ENCODE measurements at regions not wholly inside any gene's neighbourhood (a gene's known extent, or its start where the extent isn't known, plus 50 kb on each side); places are given as distances from the start of the nearest gene placed in this dataset.
"Not testable (repeated sequence)": the region's sequence is repeated elsewhere in the genome, so short reads cannot be mapped to it uniquely, and the experiment has no call there.

- Histone ChIP-seq H3K36me3 (ENCODE audit: control insufficient read depth, insufficient read depth, low read length) (no peaks in the 10 kb centered on the region), H3K27ac (ENCODE audit: low read depth, low read length) (no peak overlapping the region), H3K4me3 (ENCODE audit: low read depth, low read length) (no peak overlapping the region), H3K9ac (ENCODE audit: low read depth, low read length) (no peak overlapping the region), H3K9me3 (ENCODE audit: control insufficient read depth, insufficient read depth, low read length) (peaks cover 7% of the 10 kb centered on the region; the same call in 1 of the 2 replicates), H3K4me1 (ENCODE audit: control insufficient read depth, insufficient read depth, low read length) (no peaks in the 10 kb centered on the region), H3K27me3 (ENCODE audit: control insufficient read depth, insufficient read depth, low read length) (no peaks in the 10 kb centered on the region)
Observed at GRCh38 chr5:169393907-169394306, 93.0 kb upstream of the SLIT3 start.

DNA sequence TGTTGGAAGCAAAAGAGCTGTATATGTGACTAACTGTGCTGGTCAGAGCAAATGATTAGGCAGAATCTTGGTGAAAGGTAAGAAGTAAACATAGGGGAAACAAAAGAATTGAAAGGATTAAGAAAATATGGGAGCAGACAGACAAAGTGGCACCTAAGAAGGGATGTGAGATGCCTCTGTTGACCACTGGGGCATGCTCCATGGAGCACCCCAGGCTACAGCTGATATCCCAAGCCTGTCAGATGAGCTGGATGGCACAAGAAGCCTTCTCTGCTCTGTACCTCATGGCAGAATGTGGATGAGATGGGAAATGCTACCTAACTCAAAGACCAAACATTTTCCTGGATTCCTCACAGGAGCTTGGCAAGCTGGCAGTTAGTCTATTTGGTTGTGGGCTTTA is 89.3 kb upstream of the SLIT3 start:
- Histone ChIP-seq H3K9ac (ENCODE audit: low read depth, low read length) (no peak overlapping the region), H3K4me1 (ENCODE audit: control insufficient read depth, insufficient read depth, low read length) (no peaks in the 10 kb centered on the region), H3K9me3 (ENCODE audit: control insufficient read depth, insufficient read depth, low read length) (no peaks in the 10 kb centered on the region), H3K27me3 (ENCODE audit: control insufficient read depth, insufficient read depth, low read length) (no peaks in the 10 kb centered on the region), H3K36me3 (ENCODE audit: control insufficient read depth, insufficient read depth, low read length) (no peaks in the 10 kb centered on the region), H3K27ac (ENCODE audit: low read depth, low read length) (no peak overlapping the region), H3K4me3 (ENCODE audit: low read depth, low read length) (no peak overlapping the region)

GRCh38 chr5:169389318-169389717 is 88.4 kb upstream of the SLIT3 start:
- Histone ChIP-seq H3K4me3 (ENCODE audit: low read depth, low read length) (no peak overlapping the region), H3K27me3 (ENCODE audit: control insufficient read depth, insufficient read depth, low read length) (no peaks in the 10 kb centered on the region), H3K27ac (ENCODE audit: low read depth, low read length) (no peak overlapping the region), H3K9ac (ENCODE audit: low read depth, low read length) (no peak overlapping the region), H3K9me3 (ENCODE audit: control insufficient read depth, insufficient read depth, low read length) (no peaks in the 10 kb centered on the region), H3K4me1 (ENCODE audit: control insufficient read depth, insufficient read depth, low read length) (no peaks in the 10 kb centered on the region), H3K36me3 (ENCODE audit: control insufficient read depth, insufficient read depth, low read length) (no peaks in the 10 kb centered on the region)

DNA sequence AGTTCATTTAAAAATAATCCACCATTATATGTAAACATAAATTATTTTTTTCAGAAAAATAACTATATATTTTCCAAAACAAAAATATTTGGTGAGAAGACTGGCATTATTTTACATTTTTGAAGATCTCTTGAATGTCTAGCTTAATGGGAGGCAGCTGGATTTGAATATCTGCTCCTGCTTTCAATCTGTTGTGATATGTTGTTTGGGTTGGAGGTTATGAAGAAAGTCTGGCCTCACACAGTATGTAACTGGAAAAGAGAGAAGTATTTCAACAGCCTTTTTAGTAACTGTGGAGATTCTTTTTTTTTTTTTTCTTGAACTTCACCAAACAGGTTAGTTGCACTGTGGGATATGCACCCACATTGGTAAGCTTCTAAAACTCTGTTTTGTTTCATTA is 84.7 kb upstream of the SLIT3 start:
- no peak overlapping the region for H3K9ac ChIP-seq (ENCODE audit: low read depth, low read length)
- H3K27ac ChIP-seq (ENCODE audit: low read depth, low read length) = no peak overlapping the region
- no peaks in the 10 kb centered on the region for H3K9me3 ChIP-seq (ENCODE audit: control insufficient read depth, insufficient read depth, low read length)
- no peak overlapping the region for H3K4me3 ChIP-seq (ENCODE audit: low read depth, low read length)
- H3K27me3 ChIP-seq (ENCODE audit: control insufficient read depth, insufficient read depth, low read length) = no peaks in the 10 kb centered on the region
- no peaks in the 10 kb centered on the region for H3K36me3 ChIP-seq (ENCODE audit: control insufficient read depth, insufficient read depth, low read length)
- H3K4me1 ChIP-seq (ENCODE audit: control insufficient read depth, insufficient read depth, low read length) = no peaks in the 10 kb centered on the region

DNA sequence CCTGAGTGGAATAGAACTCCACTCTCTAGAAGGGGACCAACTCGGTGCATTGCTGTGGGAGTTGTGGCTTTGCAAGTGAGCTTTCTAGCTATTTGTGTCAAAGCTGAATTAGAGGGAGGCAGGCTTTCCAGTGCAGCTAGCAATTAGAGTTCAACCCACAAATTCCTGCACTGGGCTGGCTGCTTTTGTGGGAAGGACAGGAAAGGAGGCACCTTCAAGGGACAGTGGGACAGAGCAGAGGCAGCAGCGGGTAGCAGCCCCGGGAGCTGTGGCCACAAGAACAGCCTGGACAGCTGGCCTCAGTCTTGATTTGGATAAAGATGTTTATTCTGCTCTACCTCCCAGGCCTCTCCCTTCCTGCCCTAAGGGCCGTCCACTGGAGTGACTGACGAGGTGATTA is 83.7 kb upstream of the SLIT3 start:
- H3K27ac ChIP-seq (ENCODE audit: low read depth, low read length) = no peak overlapping the region
- H3K9ac ChIP-seq (ENCODE audit: low read depth, low read length) = no peak overlapping the region
- no peaks in the 10 kb centered on the region for H3K27me3 ChIP-seq (ENCODE audit: control insufficient read depth, insufficient read depth, low read length)
- H3K36me3 ChIP-seq (ENCODE audit: control insufficient read depth, insufficient read depth, low read length) = no peaks in the 10 kb centered on the region
- H3K4me3 ChIP-seq (ENCODE audit: low read depth, low read length) = no peak overlapping the region
- H3K4me1 ChIP-seq (ENCODE audit: control insufficient read depth, insufficient read depth, low read length) = no peaks in the 10 kb centered on the region
- no peaks in the 10 kb centered on the region for H3K9me3 ChIP-seq (ENCODE audit: control insufficient read depth, insufficient read depth, low read length)

DNA sequence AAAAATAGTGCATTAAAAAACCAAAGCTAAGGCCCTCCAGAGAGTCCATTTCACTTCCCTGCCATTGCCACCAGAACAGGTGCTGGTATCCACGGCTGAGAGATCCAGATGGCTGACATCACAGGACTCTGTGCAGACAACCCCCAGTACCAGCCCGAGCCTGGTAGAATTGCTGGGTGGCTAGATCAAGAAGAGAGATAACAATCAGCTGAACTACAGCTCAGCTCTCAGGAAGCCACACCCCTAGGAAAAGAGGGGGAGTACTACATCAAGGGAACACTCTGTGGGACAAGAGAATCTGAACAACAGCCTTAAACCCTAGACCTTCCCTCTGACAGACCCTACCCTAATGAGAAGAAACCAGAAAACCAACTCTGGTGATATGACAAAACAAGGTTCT is 73.8 kb upstream of the SLIT3 start:
- Histone ChIP-seq H3K4me3 (ENCODE audit: low read depth, low read length) (no peak overlapping the region), H3K27ac (ENCODE audit: low read depth, low read length) (no peak overlapping the region), H3K9me3 (ENCODE audit: control insufficient read depth, insufficient read depth, low read length) (peaks cover 2% of the 10 kb centered on the region; the same call in 1 of the 2 replicates), H3K36me3 (ENCODE audit: control insufficient read depth, insufficient read depth, low read length) (no peaks in the 10 kb centered on the region), H3K9ac (ENCODE audit: low read depth, low read length) (no peak overlapping the region), H3K4me1 (ENCODE audit: control insufficient read depth, insufficient read depth, low read length) (no peaks in the 10 kb centered on the region), H3K27me3 (ENCODE audit: control insufficient read depth, insufficient read depth, low read length) (no peaks in the 10 kb centered on the region)

DNA sequence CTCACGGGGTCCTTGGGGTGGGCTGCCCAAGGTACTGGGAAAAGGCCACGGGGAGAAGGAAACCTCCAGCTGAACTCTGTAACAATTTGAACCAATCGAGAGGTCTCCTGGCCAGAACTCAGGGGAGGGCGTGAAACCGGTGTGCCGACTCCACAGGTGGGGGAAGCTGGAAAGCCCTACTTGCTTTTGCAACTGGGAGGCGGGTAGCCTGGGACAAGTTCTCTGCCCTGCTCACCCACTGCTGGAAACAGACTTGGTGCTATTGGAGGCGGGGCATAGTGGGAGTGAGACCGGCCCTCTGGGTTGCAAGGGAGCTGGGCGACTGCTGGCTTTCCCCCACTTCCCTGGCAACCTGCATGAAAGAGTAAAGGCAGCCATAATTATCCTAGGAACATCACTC is 73.2 kb upstream of the SLIT3 start:
- Histone ChIP-seq H3K9me3 (ENCODE audit: control insufficient read depth, insufficient read depth, low read length) (peaks cover 2% of the 10 kb centered on the region; the same call in 1 of the 2 replicates), H3K27ac (ENCODE audit: low read depth, low read length) (no peak overlapping the region), H3K36me3 (ENCODE audit: control insufficient read depth, insufficient read depth, low read length) (no peaks in the 10 kb centered on the region), H3K9ac (ENCODE audit: low read depth, low read length) (no peak overlapping the region), H3K4me3 (ENCODE audit: low read depth, low read length) (no peak overlapping the region), H3K27me3 (ENCODE audit: control insufficient read depth, insufficient read depth, low read length) (no peaks in the 10 kb centered on the region), H3K4me1 (ENCODE audit: control insufficient read depth, insufficient read depth, low read length) (no peaks in the 10 kb centered on the region)

DNA sequence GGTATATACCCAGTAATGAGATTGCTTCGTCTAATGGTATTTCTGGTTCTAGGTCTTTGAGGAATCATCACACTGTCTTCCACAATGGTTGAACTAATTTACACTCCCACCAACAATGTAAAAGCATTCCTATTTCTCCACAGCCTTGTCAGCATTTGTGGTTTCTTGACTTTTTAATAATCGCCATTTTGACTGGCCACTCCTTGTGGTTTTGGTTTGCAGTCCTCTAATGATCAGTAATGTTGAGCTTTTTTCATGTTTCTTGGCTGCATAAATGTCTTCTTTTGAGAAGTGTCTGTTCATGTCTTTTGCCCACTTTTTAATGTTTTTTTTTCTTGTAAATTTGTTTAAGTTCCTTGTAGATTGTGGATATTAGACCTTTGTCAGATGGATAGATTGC is 70.9 kb upstream of the SLIT3 start:
- H3K27ac ChIP-seq (ENCODE audit: low read depth, low read length); H3K36me3 ChIP-seq (ENCODE audit: control insufficient read depth, insufficient read depth, low read length); H3K27me3 ChIP-seq (ENCODE audit: control insufficient read depth, insufficient read depth, low read length); H3K9ac ChIP-seq (ENCODE audit: low read depth, low read length); H3K4me3 ChIP-seq (ENCODE audit: low read depth, low read length); H3K9me3 ChIP-seq (ENCODE audit: control insufficient read depth, insufficient read depth, low read length); H3K4me1 ChIP-seq (ENCODE audit: control insufficient read depth, insufficient read depth, low read length): not testable (repeated sequence)

GRCh38 chr5:169369130-169369529 is 68.2 kb upstream of the SLIT3 start:
- H3K4me3 ChIP-seq (ENCODE audit: low read depth, low read length) = no peak overlapping the region
- peaks cover 2% of the 10 kb centered on the region; the same call in 1 of the 2 replicates for H3K9me3 ChIP-seq (ENCODE audit: control insufficient read depth, insufficient read depth, low read length)
- no peaks in the 10 kb centered on the region for H3K27me3 ChIP-seq (ENCODE audit: control insufficient read depth, insufficient read depth, low read length)
- H3K36me3 ChIP-seq (ENCODE audit: control insufficient read depth, insufficient read depth, low read length) = no peaks in the 10 kb centered on the region
- no peak overlapping the region for H3K27ac ChIP-seq (ENCODE audit: low read depth, low read length)
- H3K9ac ChIP-seq (ENCODE audit: low read depth, low read length) = no peak overlapping the region
- no peaks in the 10 kb centered on the region for H3K4me1 ChIP-seq (ENCODE audit: control insufficient read depth, insufficient read depth, low read length)

- Histone ChIP-seq H3K36me3 (ENCODE audit: control insufficient read depth, insufficient read depth, low read length) (no peaks in the 10 kb centered on the region), H3K27me3 (ENCODE audit: control insufficient read depth, insufficient read depth, low read length) (no peaks in the 10 kb centered on the region), H3K9me3 (ENCODE audit: control insufficient read depth, insufficient read depth, low read length) (peaks cover 2% of the 10 kb centered on the region; the same call in 1 of the 2 replicates), H3K4me1 (ENCODE audit: control insufficient read depth, insufficient read depth, low read length) (no peaks in the 10 kb centered on the region), H3K27ac (ENCODE audit: low read depth, low read length) (no peak overlapping the region), H3K9ac (ENCODE audit: low read depth, low read length) (no peak overlapping the region), H3K4me3 (ENCODE audit: low read depth, low read length) (no peak overlapping the region)
Observed at GRCh38 chr5:169367861-169368260, 66.9 kb upstream of the SLIT3 start.

DNA sequence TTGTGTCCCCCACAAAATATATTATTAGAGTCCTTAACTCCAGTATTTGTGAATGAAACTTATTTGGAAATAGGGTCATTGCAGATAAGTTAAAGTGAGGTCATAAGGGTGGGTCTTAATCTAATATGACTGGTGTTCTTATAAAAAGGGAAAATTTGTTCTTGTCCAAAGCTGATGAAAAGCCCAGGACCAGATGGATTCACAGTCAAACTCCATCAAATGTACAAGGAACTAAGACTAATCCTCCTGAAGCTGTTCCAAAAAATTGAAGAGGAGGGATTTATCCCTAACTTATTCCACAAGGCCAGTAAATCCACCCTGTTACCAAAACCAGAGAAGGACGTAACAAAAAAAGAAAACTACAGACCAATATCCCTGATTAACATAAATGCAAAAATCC is 56.4 kb upstream of the SLIT3 start:
- H3K36me3 ChIP-seq (ENCODE audit: control insufficient read depth, insufficient read depth, low read length) = no peaks in the 10 kb centered on the region
- no peaks in the 10 kb centered on the region for H3K27me3 ChIP-seq (ENCODE audit: control insufficient read depth, insufficient read depth, low read length)
- no peaks in the 10 kb centered on the region for H3K9me3 ChIP-seq (ENCODE audit: control insufficient read depth, insufficient read depth, low read length)
- no peak overlapping the region for H3K4me3 ChIP-seq (ENCODE audit: low read depth, low read length)
- H3K9ac ChIP-seq (ENCODE audit: low read depth, low read length) = no peak overlapping the region
- no peak overlapping the region for H3K27ac ChIP-seq (ENCODE audit: low read depth, low read length)
- H3K4me1 ChIP-seq (ENCODE audit: control insufficient read depth, insufficient read depth, low read length) = no peaks in the 10 kb centered on the region

DNA sequence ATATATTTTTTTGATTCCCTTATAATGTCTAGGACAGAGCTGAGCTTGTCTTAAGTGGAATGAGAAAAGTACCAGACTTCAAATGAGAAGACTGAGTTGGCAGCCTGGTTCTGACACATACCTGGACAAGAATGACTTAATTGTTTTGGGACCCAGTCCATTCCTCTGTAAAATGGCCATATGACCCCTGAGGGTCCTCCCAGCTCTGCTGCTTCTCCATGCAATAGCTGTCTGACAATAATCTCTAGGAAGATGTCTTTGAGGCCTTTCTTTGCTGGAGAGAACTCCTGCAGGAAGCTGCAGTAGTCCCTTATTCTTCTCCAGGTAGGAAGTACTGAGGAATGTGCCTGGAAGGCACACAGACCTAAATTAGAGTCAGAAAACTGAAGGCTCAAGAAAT is 55.9 kb upstream of the SLIT3 start:
- Histone ChIP-seq H3K36me3 (ENCODE audit: control insufficient read depth, insufficient read depth, low read length) (no peaks in the 10 kb centered on the region), H3K4me1 (ENCODE audit: control insufficient read depth, insufficient read depth, low read length) (no peaks in the 10 kb centered on the region), H3K9me3 (ENCODE audit: control insufficient read depth, insufficient read depth, low read length) (no peaks in the 10 kb centered on the region), H3K27me3 (ENCODE audit: control insufficient read depth, insufficient read depth, low read length) (no peaks in the 10 kb centered on the region), H3K27ac (ENCODE audit: low read depth, low read length) (no peak overlapping the region), H3K4me3 (ENCODE audit: low read depth, low read length) (no peak overlapping the region), H3K9ac (ENCODE audit: low read depth, low read length) (no peak overlapping the region)
